Suprapubic skin (tissue), 4 donors: ENCODE measurements at regions not wholly inside any gene's neighbourhood (a gene's known extent, or its start where the extent isn't known, plus 50 kb on each side); places are given as distances from the start of the nearest gene placed in this dataset.

Experiments
- DNase-seq, 2 donors: peaks; one replicate each; pipeline ENCODE4 v3.0.0-alpha.2; 2019; ENCODE audit warnings: low spot score in 2 of 2
- H3K27ac ChIP-seq: fragments of 200-600 bp; sonication (generic); one replicate; pipeline ENCODE4 v1.5.1; 2019
- H3K27me3 ChIP-seq: fragments of 200-600 bp; sonication (generic); one replicate; pipeline ENCODE4 v1.5.1; 2019
- H3K36me3 ChIP-seq: fragments of 200-600 bp; sonication (generic); one replicate; pipeline ENCODE4 v1.5.1; 2019
- H3K4me1 ChIP-seq: fragments of 200-600 bp; sonication (generic); one replicate; pipeline ENCODE4 v1.5.1; 2019
- H3K4me3 ChIP-seq: fragments of 200-600 bp; sonication (generic); one replicate; pipeline ENCODE4 v1.5.1; 2019; ENCODE audit warnings: mild to moderate bottlenecking
- H3K9me3 ChIP-seq: fragments of 200-600 bp; sonication (generic); one replicate; pipeline ENCODE4 v1.5.1; 2019
- CTCF ChIP-seq, 2 donors: fragments of 200-600 bp in 1 of 2; fragments of 450-650 bp in 1 of 2; sonication (generic) in 1 of 2; IDR thresholded peaks; one replicate each; pipeline ENCODE4 v1.5.1; 2016 to 2019; ENCODE audit warnings: antibody characterized with exemption in 2 of 2, mild to moderate bottlenecking in 1 of 2, moderate library complexity in 1 of 2
- EP300 ChIP-seq: sonication (generic); formaldehyde crosslinking; IDR thresholded peaks from one replicate; pipeline ENCODE4 v1.6.1; 2017; ENCODE audit warnings: antibody characterized with exemption
- POLR2A ChIP-seq, 2 donors: fragments of 450-650 bp; IDR thresholded peaks; one replicate each; pipeline ENCODE4 v1.6.1; 2017; ENCODE audit warnings: antibody characterized with exemption in 2 of 2, mild to moderate bottlenecking in 2 of 2, moderate library complexity in 2 of 2
- POLR2AphosphoS5 ChIP-seq, 3 donors: sonication (generic); formaldehyde crosslinking; IDR thresholded peaks; one replicate each; pipeline ENCODE4 v1.6.1; 2017; ENCODE audit warnings: antibody characterized with exemption in 3 of 3
- WGBS: methylation state at CpG from one replicate; pipeline ENCODE4 v1.1.5; 2018; 5-methylcytosine and 5-hydroxymethylcytosine counted together

GRCh38 chr13:22449251-22449650, 731.5 kb upstream of the SGCG start:
- no peak for DNase-seq
- H3K27me3 ChIP-seq, result no peaks in the 10 kb centered on the region
- H3K36me3 ChIP-seq, result no peaks in the 10 kb centered on the region
- no peak overlapping the region for H3K27ac ChIP-seq
- H3K4me1 ChIP-seq, result no peaks in the 10 kb centered on the region
- H3K4me3 ChIP-seq, result no peak overlapping the region
- 76% methylated on average over 5 of the region's 5 CpGs for WGBS
- TF ChIP-seq CTCF (IDR thresholded peaks at IDR 0.05) (no peak), POLR2AphosphoS5 (IDR thresholded peaks at IDR 0.05) (no peak), POLR2A (IDR thresholded peaks at IDR 0.05) (no peak)
- H3K9me3 ChIP-seq, result no peaks in the 10 kb centered on the region

- H3K27ac ChIP-seq, result no peak overlapping the region
- H3K27me3 ChIP-seq, result no peaks in the 10 kb centered on the region
- 38% methylated on average over 5 of the region's 5 CpGs for WGBS
- no peaks in the 10 kb centered on the region for H3K4me1 ChIP-seq
- no peak for DNase-seq
- H3K36me3 ChIP-seq, result no peaks in the 10 kb centered on the region
- H3K9me3 ChIP-seq, result no peaks in the 10 kb centered on the region
- H3K4me3 ChIP-seq, result no peak overlapping the region
- TF ChIP-seq POLR2AphosphoS5 (IDR thresholded peaks at IDR 0.05) (no peak), CTCF (IDR thresholded peaks at IDR 0.05) (no peak), EP300 (no peak), POLR2A (IDR thresholded peaks at IDR 0.05) (no peak)
Observed at GRCh38 chr13:22451327-22451741, 729.4 kb upstream of the SGCG start.

- DNase-seq, result no peak
- no peak overlapping the region for H3K27ac ChIP-seq
- H3K4me3 ChIP-seq, result no peak overlapping the region
- no peaks in the 10 kb centered on the region for H3K4me1 ChIP-seq
- WGBS, result 73% methylated on average over 3 of the region's 3 CpGs
- H3K9me3 ChIP-seq, result no peaks in the 10 kb centered on the region
- no peaks in the 10 kb centered on the region for H3K36me3 ChIP-seq
- TF ChIP-seq EP300 (no peak), POLR2A (IDR thresholded peaks at IDR 0.05) (no peak), CTCF (IDR thresholded peaks at IDR 0.05) (no peak), POLR2AphosphoS5 (IDR thresholded peaks at IDR 0.05) (no peak)
- H3K27me3 ChIP-seq, result no peaks in the 10 kb centered on the region
Observed at GRCh38 chr13:22454586-22454985, 726.2 kb upstream of the SGCG start.

- H3K4me1 ChIP-seq, result no peaks in the 10 kb centered on the region
- H3K9me3 ChIP-seq, result no peaks in the 10 kb centered on the region
- TF ChIP-seq CTCF (IDR thresholded peaks at IDR 0.05) (no peak), POLR2AphosphoS5 (IDR thresholded peaks at IDR 0.05) (no peak), EP300 (no peak), POLR2A (IDR thresholded peaks at IDR 0.05) (no peak)
- H3K4me3 ChIP-seq, result no peak overlapping the region
- no peak for DNase-seq
- H3K27ac ChIP-seq, result no peak overlapping the region
- no peaks in the 10 kb centered on the region for H3K27me3 ChIP-seq
- no peaks in the 10 kb centered on the region for H3K36me3 ChIP-seq
- 90% methylated on average over 2 of the region's 2 CpGs for WGBS
Observed at GRCh38 chr13:22455036-22455435, 725.7 kb upstream of the SGCG start.

GRCh38 chr13:22461854-22462490, 718.8 kb upstream of the SGCG start:
- Histone ChIP-seq H3K9me3 (no peaks in the 10 kb centered on the region), H3K27ac (peak overlapping the region; percentile 62), H3K27me3 (no peaks in the 10 kb centered on the region), H3K4me3 (no peak overlapping the region), H3K36me3 (no peaks in the 10 kb centered on the region), H3K4me1 (peaks cover 15% of the 10 kb centered on the region)
- WGBS, result 65% methylated on average over 10 of the region's 10 CpGs
- no peak for DNase-seq
- no peak for TF ChIP-seq EP300
- no peak for TF ChIP-seq CTCF (IDR thresholded peaks at IDR 0.05)
- TF ChIP-seq POLR2A (IDR thresholded peaks at IDR 0.05), result no peak
- TF ChIP-seq POLR2AphosphoS5 (IDR thresholded peaks at IDR 0.05), result no peak
